Activated naive CD4-positive, alpha-beta T cell treated with anti-CD3 and anti-CD28 coated beads for 36 hours (primary cell): ENCODE measurements at regions not wholly inside any gene's neighbourhood (a gene's known extent, or its start where the extent isn't known, plus 50 kb on each side); places are given as distances from the start of the nearest gene placed in this dataset.
A peak's percentile ranks its signal among the peaks of the same experiment; 100 is the strongest.

ENCODE experiments used
- CTCF ChIA-PET: fragments of 350-600 bp; sonication (Branson Sonifier 250); formaldehyde crosslinking; loops from one replicate; lab custom pipeline; 2021; ENCODE audit warnings: antibody characterized with exemption; lab: Charles Lee
- DNase-seq: peaks from one replicate; pipeline ENCODE4 v3.0.0-alpha.2; 2020
- H3K27ac Mint-ChIP-seq: one replicate; pipeline ENCODE4 v1.8.0; 2021; ENCODE audit warnings: mild to moderate bottlenecking, mixed read lengths
- H3K27me3 Mint-ChIP-seq: one replicate; pipeline ENCODE4 v1.8.0; 2021; ENCODE audit warnings: low read depth, mixed read lengths
- H3K36me3 Mint-ChIP-seq: one replicate; pipeline ENCODE4 v1.8.0; 2021; ENCODE audit warnings: low read depth, mixed read lengths
- H3K4me1 Mint-ChIP-seq: one replicate; pipeline ENCODE4 v1.8.0; 2021; ENCODE audit warnings: low read depth, mixed read lengths
- H3K4me3 Mint-ChIP-seq: one replicate; pipeline ENCODE4 v1.8.0; 2021; ENCODE audit warnings: mild to moderate bottlenecking, moderate library complexity, mixed read lengths
- H3K9me3 Mint-ChIP-seq: one replicate; pipeline ENCODE4 v1.8.0; 2021; ENCODE audit warnings: mixed read lengths
- intact Hi-C: fragments of 100-400 bp; cut with micrococcal nuclease; formaldehyde crosslinking; loops from one replicate; pipeline ENCODE4 v1.15.1; 2023

GRCh38 chr3:3745693-3746092 lies 53.5 kb upstream of the LRRN1 start:
- Mint-ChIP-seq H3K27me3 (no peaks in the 10 kb centered on the region), H3K27ac (no peak overlapping the region), H3K4me1 (no peaks in the 10 kb centered on the region), H3K36me3 (no peaks in the 10 kb centered on the region), H3K4me3 (no peak overlapping the region), H3K9me3 (no peaks in the 10 kb centered on the region)
- CTCF ChIA-PET = no interaction called here
- intact Hi-C loops = no loop called here
- DNase-seq = no peak

GRCh38 chr3:3744826-3745225 lies 54.4 kb upstream of the LRRN1 start:
- CTCF ChIA-PET = no interaction called here
- Mint-ChIP-seq H3K36me3 (no peaks in the 10 kb centered on the region), H3K4me3 (no peak overlapping the region), H3K9me3 (no peaks in the 10 kb centered on the region), H3K4me1 (no peaks in the 10 kb centered on the region), H3K27ac (no peak overlapping the region), H3K27me3 (no peaks in the 10 kb centered on the region)
- no peak for DNase-seq
- intact Hi-C loops = no loop called here

GRCh38 chr3:3743754-3744153 lies 55.5 kb upstream of the LRRN1 start:
- no peak overlapping the region for H3K4me3 Mint-ChIP-seq
- no peaks in the 10 kb centered on the region for H3K27me3 Mint-ChIP-seq
- DNase-seq = no peak
- intact Hi-C loops = no loop called here
- no peaks in the 10 kb centered on the region for H3K4me1 Mint-ChIP-seq
- H3K27ac Mint-ChIP-seq = no peak overlapping the region
- H3K9me3 Mint-ChIP-seq = no peaks in the 10 kb centered on the region
- no peaks in the 10 kb centered on the region for H3K36me3 Mint-ChIP-seq
- CTCF ChIA-PET = interaction anchor here (0.6 kb wide), 1 partner anchor 302 kb away, joined by 3 read pairs; no protein-coding TSS in a partner anchor

- intact Hi-C loops = no loop called here
- Mint-ChIP-seq H3K27ac (no peak overlapping the region), H3K4me1 (no peaks in the 10 kb centered on the region), H3K9me3 (no peaks in the 10 kb centered on the region), H3K36me3 (no peaks in the 10 kb centered on the region), H3K27me3 (no peaks in the 10 kb centered on the region), H3K4me3 (no peak overlapping the region)
- CTCF ChIA-PET = interaction anchor here (1.1 kb wide), 1 partner anchor 50 kb away, joined by 3 read pairs; no protein-coding TSS in a partner anchor
- DNase-seq = no peak
Observed at GRCh38 chr3:3740061-3740460, 59.2 kb upstream of the LRRN1 start.

- H3K4me3 Mint-ChIP-seq = no peak overlapping the region
- no peaks in the 10 kb centered on the region for H3K27me3 Mint-ChIP-seq
- DNase-seq = no peak
- H3K36me3 Mint-ChIP-seq = no peaks in the 10 kb centered on the region
- H3K4me1 Mint-ChIP-seq = no peaks in the 10 kb centered on the region
- CTCF ChIA-PET = no interaction called here
- H3K27ac Mint-ChIP-seq = no peak overlapping the region
- intact Hi-C loops = no loop called here
- no peaks in the 10 kb centered on the region for H3K9me3 Mint-ChIP-seq
Observed at GRCh38 chr3:3739330-3740060, 59.7 kb upstream of the LRRN1 start.

- Mint-ChIP-seq H3K4me3 (no peak overlapping the region), H3K9me3 (no peaks in the 10 kb centered on the region), H3K27ac (no peak overlapping the region), H3K4me1 (no peaks in the 10 kb centered on the region), H3K27me3 (no peaks in the 10 kb centered on the region), H3K36me3 (no peaks in the 10 kb centered on the region)
- intact Hi-C loops = no loop called here
- CTCF ChIA-PET = no interaction called here
- DNase-seq = no peak
Observed at GRCh38 chr3:3737531-3737930, 61.7 kb upstream of the LRRN1 start.

- no peaks in the 10 kb centered on the region for H3K27me3 Mint-ChIP-seq
- no peak overlapping the region for H3K27ac Mint-ChIP-seq
- no peaks in the 10 kb centered on the region for H3K4me1 Mint-ChIP-seq
- no peak for DNase-seq
- H3K9me3 Mint-ChIP-seq = no peaks in the 10 kb centered on the region
- intact Hi-C loops = no loop called here
- no peaks in the 10 kb centered on the region for H3K36me3 Mint-ChIP-seq
- no peak overlapping the region for H3K4me3 Mint-ChIP-seq
- CTCF ChIA-PET = no interaction called here
Observed at GRCh38 chr3:3735919-3736318, 63.3 kb upstream of the LRRN1 start.

GRCh38 chr3:3734881-3735280 lies 64.3 kb upstream of the LRRN1 start:
- CTCF ChIA-PET = no interaction called here
- intact Hi-C loops = no loop called here
- H3K27me3 Mint-ChIP-seq = no peaks in the 10 kb centered on the region
- H3K4me3 Mint-ChIP-seq = no peak overlapping the region
- no peaks in the 10 kb centered on the region for H3K4me1 Mint-ChIP-seq
- H3K36me3 Mint-ChIP-seq = no peaks in the 10 kb centered on the region
- H3K27ac Mint-ChIP-seq = no peak overlapping the region
- no peaks in the 10 kb centered on the region for H3K9me3 Mint-ChIP-seq
- DNase-seq = no peak

GRCh38 chr3:3729261-3729660 lies 70.0 kb upstream of the LRRN1 start:
- Mint-ChIP-seq H3K27ac (no peak overlapping the region), H3K4me1 (no peaks in the 10 kb centered on the region), H3K9me3 (no peaks in the 10 kb centered on the region), H3K4me3 (no peak overlapping the region), H3K36me3 (no peaks in the 10 kb centered on the region), H3K27me3 (no peaks in the 10 kb centered on the region)
- CTCF ChIA-PET = no interaction called here
- intact Hi-C loops = no loop called here
- DNase-seq = no peak

GRCh38 chr3:3726549-3726948 lies 72.7 kb upstream of the LRRN1 start:
- Mint-ChIP-seq H3K27ac (peak overlapping the region; percentile 12), H3K9me3 (no peaks in the 10 kb centered on the region), H3K4me3 (no peak overlapping the region), H3K36me3 (no peaks in the 10 kb centered on the region), H3K4me1 (no peaks in the 10 kb centered on the region), H3K27me3 (no peaks in the 10 kb centered on the region)
- no peak for DNase-seq
- intact Hi-C loops = no loop called here
- CTCF ChIA-PET = interaction anchor here (0.6 to 0.7 kb wide), 2 partner anchors 272 to 665 kb away, joined by 3 read pairs; no protein-coding TSS in a partner anchor

GRCh38 chr3:3714572-3714971 lies 84.7 kb upstream of the LRRN1 start:
- CTCF ChIA-PET = interaction anchor here (0.8 kb wide), 1 partner anchor 10 kb away, joined by 3 read pairs; no protein-coding TSS in a partner anchor
- Mint-ChIP-seq H3K27ac (no peak overlapping the region), H3K4me3 (no peak overlapping the region), H3K9me3 (peaks cover 3% of the 10 kb centered on the region), H3K27me3 (no peaks in the 10 kb centered on the region), H3K36me3 (peaks cover 2% of the 10 kb centered on the region), H3K4me1 (no peaks in the 10 kb centered on the region)
- DNase-seq = no peak
- intact Hi-C loops = no loop called here

GRCh38 chr3:3712971-3713370 lies 86.3 kb upstream of the LRRN1 start:
- no peak overlapping the region for H3K27ac Mint-ChIP-seq
- no peaks in the 10 kb centered on the region for H3K4me1 Mint-ChIP-seq
- peaks cover 3% of the 10 kb centered on the region for H3K9me3 Mint-ChIP-seq
- H3K27me3 Mint-ChIP-seq = no peaks in the 10 kb centered on the region
- intact Hi-C loops = no loop called here
- no peak overlapping the region for H3K4me3 Mint-ChIP-seq
- no peak for DNase-seq
- peaks cover 2% of the 10 kb centered on the region for H3K36me3 Mint-ChIP-seq
- CTCF ChIA-PET = no interaction called here

GRCh38 chr3:3708769-3709115 lies 90.5 kb upstream of the LRRN1 start:
- Mint-ChIP-seq H3K4me1 (no peaks in the 10 kb centered on the region), H3K27ac (no peak overlapping the region), H3K4me3 (no peak overlapping the region), H3K27me3 (no peaks in the 10 kb centered on the region), H3K36me3 (peaks cover 2% of the 10 kb centered on the region), H3K9me3 (peaks cover 3% of the 10 kb centered on the region)
- CTCF ChIA-PET = no interaction called here
- DNase-seq = no peak
- intact Hi-C loops = no loop called here
